ENCODE measurements at regions not wholly inside any gene's neighbourhood (a gene's known extent, or its start where the extent isn't known, plus 50 kb on each side); places are given as distances from the start of the nearest gene placed in this dataset.

DNA sequence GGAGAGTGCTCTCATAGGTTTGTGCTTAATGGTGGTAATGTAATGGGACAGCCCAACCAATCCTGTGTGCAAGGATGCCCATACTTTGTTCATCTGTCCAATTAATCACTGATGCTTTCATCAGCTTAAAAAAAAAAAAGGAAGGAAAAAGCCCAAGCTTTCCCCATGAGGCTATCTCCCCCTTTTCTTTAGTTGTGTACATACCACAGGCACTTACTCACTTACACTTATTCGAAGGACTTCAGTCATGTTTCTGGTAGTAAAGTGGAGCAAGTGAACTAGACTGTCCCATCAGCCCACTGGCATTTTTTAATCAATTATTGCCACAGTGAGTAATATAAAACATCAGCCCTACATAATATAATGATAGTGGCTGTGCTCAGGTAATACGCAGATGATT lies 183.5 kb upstream of the UFM1 start:
- no peak overlapping the region for H2AK5ac ChIP-seq (ENCODE audit: low read depth, low read length)
- H2BK120ac ChIP-seq (ENCODE audit: low read depth, low read length), result no peak overlapping the region
- no peak overlapping the region for H3K27ac ChIP-seq (ENCODE audit: insufficient read depth, low read length)
- no peak overlapping the region for H3K18ac ChIP-seq (ENCODE audit: low read depth, low read length)
- TF ChIP-seq FOS (IDR thresholded peaks at IDR 0.05; ENCODE audit: low read depth, low read length), result no peak
- TF ChIP-seq SMC3 (IDR thresholded peaks at IDR 0.05; ENCODE audit: low read depth, low read length), result no peak
- no peak overlapping the region for H4K5ac ChIP-seq (ENCODE audit: low read depth, low read length)
- H2BK20ac ChIP-seq (ENCODE audit: low read depth, low read length), result no peak overlapping the region
- H2BK15ac ChIP-seq (ENCODE audit: low read depth, low read length), result no peak overlapping the region
- H2AK9ac ChIP-seq (replicated peaks; ENCODE audit: low read depth, low read length, poor library complexity), result no peak overlapping the region
- intact Hi-C loops (cut with micrococcal nuclease) (no loop called here), dilution Hi-C loops (cut with HindIII; ENCODE audit: low sequenced_read_pairs, unreplicated experiment) (no loop called here), in situ Hi-C loops (cut with MboI; ENCODE audit: low sequenced_read_pairs) (no loop called here)
- no peak overlapping the region for H4K8ac ChIP-seq (ENCODE audit: low read depth in 2 of 2, low read length in 2 of 2)
- no peaks in the 10 kb centered on the region for H3K36me3 ChIP-seq (ENCODE audit: control insufficient read depth, insufficient read depth, low read length)
- H3K23ac ChIP-seq (ENCODE audit: low read depth, low read length), result no peak overlapping the region
- H2AFZ ChIP-seq (replicated peaks; ENCODE audit: low read length, poor library complexity), result no peak overlapping the region
- no peaks in the 10 kb centered on the region for H3K9me1 ChIP-seq (ENCODE audit: insufficient read depth, low read length)
- ATAC-seq (ENCODE audit: low read depth) (no peak), DNase-seq (no peak)
- no peaks in the 10 kb centered on the region for H4K20me1 ChIP-seq (ENCODE audit: insufficient read depth, low read length)
- no peaks in the 10 kb centered on the region for H3K9me3 ChIP-seq (ENCODE audit: control insufficient read depth, insufficient read depth, low read length)
- no peak overlapping the region for H4K91ac ChIP-seq (ENCODE audit: insufficient read depth, low read depth, low read length)
- ChIA-PET CTCF (no interaction called here), POLR2A (ENCODE audit: unreplicated experiment) (no interaction called here)
- H3K14ac ChIP-seq (replicated peaks; ENCODE audit: low read depth, low read length), result no peak overlapping the region
- H3K4ac ChIP-seq (ENCODE audit: low read depth, low read length), result no peak overlapping the region
- no TSS peak for BruUV-seq (replicated peaks)
- no peaks in the 10 kb centered on the region for H3K79me1 ChIP-seq (ENCODE audit: low read depth in 1 of 2, low read length in 2 of 2)
- H3K4me1 ChIP-seq (ENCODE audit: control insufficient read depth, insufficient read depth, low read length), result no peaks in the 10 kb centered on the region
- H2BK5ac ChIP-seq (ENCODE audit: low read depth, low read length, poor library complexity, severe bottlenecking), result no peak overlapping the region
- no peak overlapping the region for H3K9ac ChIP-seq (ENCODE audit: low read depth, low read length)
- WGBS, 2 experiments (ENCODE audit: extremely low coverage in 2 of 2, insufficient read length in 1 of 2), result no CpG with 5 or more reads among the region's 2 CpGs
- H3K27me3 ChIP-seq (ENCODE audit: control insufficient read depth, insufficient read depth, low read length), result no peaks in the 10 kb centered on the region
- H3K4me3 ChIP-seq (ENCODE audit: insufficient read depth, low read depth, low read length), result no peak overlapping the region
- H3K56ac ChIP-seq (ENCODE audit: extremely low read depth, insufficient read depth, low read length), result no peak overlapping the region
- no peak overlapping the region for H3K4me2 ChIP-seq (ENCODE audit: low read depth, low read length)
